ENCODE measurements at regions not wholly inside any gene's neighbourhood (a gene's known extent, or its start where the extent isn't known, plus 50 kb on each side); places are given as distances from the start of the nearest gene placed in this dataset.

DNA sequence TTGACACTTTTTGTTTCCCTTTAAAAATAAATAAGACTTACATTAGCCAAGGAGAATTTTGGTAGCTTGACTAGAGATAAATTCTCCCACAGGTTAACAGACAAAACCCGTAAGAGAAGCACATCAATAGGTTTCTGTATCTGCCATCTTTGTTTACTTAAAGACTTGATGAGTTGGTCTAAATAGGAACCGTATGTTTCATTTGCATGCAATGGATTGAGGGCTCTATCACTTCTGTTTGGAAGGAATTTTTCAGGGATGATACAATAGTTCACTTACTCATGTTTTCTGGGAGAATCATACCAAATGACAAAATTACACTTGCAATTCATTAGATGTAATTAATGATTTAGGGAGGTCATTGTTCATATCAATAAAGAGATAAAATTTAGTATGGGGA lies 631.5 kb upstream of the NR2F2 start:
- TF ChIP-seq TAF1 (IDR thresholded peaks at IDR 0.05; ENCODE audit: borderline replicate concordance, insufficient read depth, low read length) (no peak), POLR2AphosphoS5 (IDR thresholded peaks at IDR 0.05; ENCODE audit: low read depth, low read length) (no peak), REST (IDR thresholded peaks at IDR 0.05; ENCODE audit: insufficient read depth in 1 of 2, low read depth in 2 of 2, low read length in 2 of 2) (no peak), SIN3A (IDR thresholded peaks at IDR 0.05; ENCODE audit: borderline replicate concordance, insufficient read depth, low read length) (no peak), FOXP2 (optimal IDR thresholded peaks at IDR 0.05; ENCODE audit: borderline replicate concordance, extremely low read depth, extremely low read length, insufficient read depth) (no peak)

DNA sequence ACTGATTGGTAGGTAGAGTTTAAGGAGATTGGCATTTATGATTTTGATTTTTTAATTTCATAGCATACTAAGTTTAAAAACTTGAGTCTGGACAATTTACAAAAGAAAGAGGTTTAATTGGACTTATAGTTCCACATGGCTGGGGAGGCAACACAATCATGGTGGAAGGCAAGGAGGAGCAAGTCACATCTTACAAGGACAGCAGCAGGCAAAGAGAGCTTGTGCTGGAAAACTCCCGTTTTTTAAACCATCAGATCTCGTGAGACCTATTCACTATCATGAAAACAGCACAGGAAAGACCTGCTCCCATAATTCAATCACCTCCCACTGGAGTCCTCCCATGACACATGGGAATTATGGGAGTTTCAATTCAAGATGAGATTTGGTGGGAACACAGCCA lies 630.9 kb upstream of the NR2F2 start:
- TF ChIP-seq REST (IDR thresholded peaks at IDR 0.05; ENCODE audit: insufficient read depth in 1 of 2, low read depth in 2 of 2, low read length in 2 of 2): no peak
- no peak for TF ChIP-seq FOXP2 (optimal IDR thresholded peaks at IDR 0.05; ENCODE audit: borderline replicate concordance, extremely low read depth, extremely low read length, insufficient read depth)
- TF ChIP-seq POLR2AphosphoS5 (IDR thresholded peaks at IDR 0.05; ENCODE audit: low read depth, low read length): no peak
- no peak for TF ChIP-seq SIN3A (IDR thresholded peaks at IDR 0.05; ENCODE audit: borderline replicate concordance, insufficient read depth, low read length)
- TF ChIP-seq TAF1 (IDR thresholded peaks at IDR 0.05; ENCODE audit: borderline replicate concordance, insufficient read depth, low read length): no peak

GRCh38 chr15:95701410-95701809 lies 629.1 kb upstream of the NR2F2 start:
- no peak for TF ChIP-seq SIN3A (IDR thresholded peaks at IDR 0.05; ENCODE audit: borderline replicate concordance, insufficient read depth, low read length)
- no peak for TF ChIP-seq POLR2AphosphoS5 (IDR thresholded peaks at IDR 0.05; ENCODE audit: low read depth, low read length)
- no peak for TF ChIP-seq FOXP2 (optimal IDR thresholded peaks at IDR 0.05; ENCODE audit: borderline replicate concordance, extremely low read depth, extremely low read length, insufficient read depth)
- no peak for TF ChIP-seq TAF1 (IDR thresholded peaks at IDR 0.05; ENCODE audit: borderline replicate concordance, insufficient read depth, low read length)
- no peak for TF ChIP-seq REST (IDR thresholded peaks at IDR 0.05; ENCODE audit: insufficient read depth in 1 of 2, low read depth in 2 of 2, low read length in 2 of 2)

DNA sequence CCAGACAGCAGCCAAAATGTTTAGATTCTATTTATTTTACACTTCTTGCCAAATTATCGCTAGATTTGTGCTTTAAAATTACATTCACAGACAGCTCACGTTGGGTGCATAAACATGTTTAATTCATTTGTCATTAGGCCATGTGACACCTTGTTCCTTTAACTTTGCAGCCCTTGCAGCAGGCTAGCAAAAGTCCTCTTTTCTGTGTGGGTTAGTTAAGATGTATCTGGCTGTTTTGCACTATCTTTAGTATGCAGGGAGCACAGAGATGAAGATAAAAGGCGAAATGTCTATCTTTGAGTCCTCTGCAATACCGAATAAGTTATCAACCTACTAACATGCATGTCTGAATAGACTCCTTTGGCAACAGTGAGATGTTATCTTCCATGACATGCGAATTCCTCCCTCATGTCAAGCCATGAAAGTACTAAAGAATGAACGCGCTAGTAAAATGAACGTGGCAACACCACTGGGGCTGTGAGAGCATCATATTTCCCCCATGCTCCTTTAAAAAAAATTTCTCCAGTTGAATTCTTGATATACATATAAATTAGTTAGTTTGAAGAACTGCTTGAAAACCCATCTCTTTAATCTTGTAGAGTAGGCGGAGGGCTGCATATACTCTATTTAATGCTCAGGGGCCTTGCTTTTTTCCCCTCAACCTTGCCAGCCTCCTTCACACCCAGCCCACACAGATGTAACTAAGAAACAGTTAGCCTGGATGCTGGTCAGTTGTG lies 620.4 kb upstream of the NR2F2 start:
- no peak for TF ChIP-seq SIN3A (IDR thresholded peaks at IDR 0.05; ENCODE audit: borderline replicate concordance, insufficient read depth, low read length)
- no peak for TF ChIP-seq FOXP2 (optimal IDR thresholded peaks at IDR 0.05; ENCODE audit: borderline replicate concordance, extremely low read depth, extremely low read length, insufficient read depth)
- no peak for TF ChIP-seq POLR2AphosphoS5 (IDR thresholded peaks at IDR 0.05; ENCODE audit: low read depth, low read length)
- no peak for TF ChIP-seq TAF1 (IDR thresholded peaks at IDR 0.05; ENCODE audit: borderline replicate concordance, insufficient read depth, low read length)

- TF ChIP-seq FOXP2 (optimal IDR thresholded peaks at IDR 0.05; ENCODE audit: borderline replicate concordance, extremely low read depth, extremely low read length, insufficient read depth) (no peak), SIN3A (IDR thresholded peaks at IDR 0.05; ENCODE audit: borderline replicate concordance, insufficient read depth, low read length) (no peak), POLR2AphosphoS5 (IDR thresholded peaks at IDR 0.05; ENCODE audit: low read depth, low read length) (no peak), REST (IDR thresholded peaks at IDR 0.05; ENCODE audit: insufficient read depth in 1 of 2, low read depth in 2 of 2, low read length in 2 of 2) (no peak), TAF1 (IDR thresholded peaks at IDR 0.05; ENCODE audit: borderline replicate concordance, insufficient read depth, low read length) (no peak)
Observed at GRCh38 chr15:95712785-95713184, 617.7 kb upstream of the NR2F2 start.

Data from PFSK-1 (cell line).